Keratinocyte (primary cell): ENCODE measurements at regions not wholly inside any gene's neighbourhood (a gene's known extent, or its start where the extent isn't known, plus 50 kb on each side); places are given as distances from the start of the nearest gene placed in this dataset.
"Not testable (repeated sequence)": the region's sequence is repeated elsewhere in the genome, so short reads cannot be mapped to it uniquely, and the experiment has no call there.

Experiments used
- DNase-seq: peaks from one replicate; pipeline ENCODE4 v3.0.0-alpha.2; 2011; ENCODE audit warnings: low read depth, missing footprints, low spot score
- FAIRE-seq: peaks from 2 replicates; lab custom pipeline; 2011; peaks lifted over from hg19 to GRCh38; lab: Jason Lieb, UNC
- H2AFZ ChIP-seq: 2 replicates; pipeline ENCODE4 v1.6.0; 2012; ENCODE audit warnings: low read length, control low read depth, inconsistent platforms; ENCODE audit not compliant: control insufficient read depth
- H3K27ac ChIP-seq: 2 replicates; pipeline ENCODE4 v1.5.1; 2011; ENCODE audit warnings: low read length; ENCODE audit not compliant: control insufficient read depth, insufficient read depth
- H3K27me3 ChIP-seq: 3 replicates; pipeline ENCODE4 v1.6.0; 2011; ENCODE audit warnings: low read length; ENCODE audit not compliant: control insufficient read depth, insufficient read depth; ENCODE audit errors: extremely low read depth
- H3K36me3 ChIP-seq, 2 experiments: 2 replicates in 1 of 2; 3 replicates in 1 of 2; pipeline ENCODE4 v1.5.1; 2011; ENCODE audit warnings: low read length in 2 of 2, mild to moderate bottlenecking in 1 of 2; ENCODE audit not compliant: control insufficient read depth in 2 of 2, insufficient read depth in 2 of 2; ENCODE audit errors: extremely low read depth in 1 of 2
- H3K4me1 ChIP-seq: 3 replicates; pipeline ENCODE4 v1.5.1; 2011; ENCODE audit warnings: low read length; ENCODE audit not compliant: control insufficient read depth, insufficient read depth; ENCODE audit errors: extremely low read depth
- H3K4me2 ChIP-seq: 3 replicates; pipeline ENCODE4 v1.6.0; 2011; ENCODE audit warnings: low read depth, low read length; ENCODE audit not compliant: control insufficient read depth, insufficient read depth; ENCODE audit errors: extremely low read depth
- H3K4me3 ChIP-seq, 3 experiments: fragments of 200-600 bp in 1 of 3; sonication (generic) in 1 of 3; 2 replicates in 2 of 3; 3 replicates in 1 of 3; pipeline ENCODE4 v1.5.1; 2011 to 2016; ENCODE audit warnings: low read length in 3 of 3, mild to moderate bottlenecking in 3 of 3, control low read depth in 2 of 3, inconsistent platforms in 1 of 3, low read depth in 1 of 3, mixed read lengths in 1 of 3, mixed run types in 1 of 3, moderate library complexity in 1 of 3; ENCODE audit not compliant: control insufficient read depth in 2 of 3, insufficient read depth in 2 of 3; ENCODE audit errors: extremely low read depth in 1 of 3
- H3K79me2 ChIP-seq: 2 replicates; pipeline ENCODE4 v1.6.0; 2012; ENCODE audit warnings: low read length; ENCODE audit not compliant: control insufficient read depth, insufficient read depth
- H3K9ac ChIP-seq: 3 replicates; pipeline ENCODE4 v1.6.0; 2011; ENCODE audit warnings: low read length; ENCODE audit not compliant: control insufficient read depth, insufficient read depth; ENCODE audit errors: extremely low read depth
- H3K9me1 ChIP-seq: 3 replicates; pipeline ENCODE4 v1.6.0; 2011; ENCODE audit warnings: low read length; ENCODE audit not compliant: control insufficient read depth, insufficient read depth; ENCODE audit errors: extremely low read depth
- H3K9me3 ChIP-seq: 2 replicates; pipeline ENCODE4 v1.5.1; 2012; ENCODE audit warnings: low read depth, low read length; ENCODE audit not compliant: control insufficient read depth
- H4K20me1 ChIP-seq: 3 replicates; pipeline ENCODE4 v1.6.0; 2011; ENCODE audit warnings: low read length; ENCODE audit not compliant: control insufficient read depth, insufficient read depth; ENCODE audit errors: extremely low read depth
- EZH2 ChIP-seq: IDR thresholded peaks from one replicate; pipeline ENCODE4 v1.6.1; 2012; ENCODE audit warnings: inconsistent platforms, mild to moderate bottlenecking, low read length, moderate library complexity
- dilution Hi-C: fragments of 300-500 bp; cut with MboI; formaldehyde crosslinking; loops from one replicate; pipeline ENCODE4 v1.7.0; 2020; ENCODE audit warnings: low sequenced_read_pairs; ENCODE audit not compliant: extremely low pct_ligation_motif_present
- TF ChIP-seq, protein P1 (sequence below), 3 experiments: IDR thresholded peaks in 1 of 3; conservative IDR thresholded peaks in 1 of 3; optimal IDR thresholded peaks in 1 of 3; 2 replicates in 2 of 3; 3 replicates in 1 of 3; pipeline versions ENCODE3 to v1.5.1; 2011; ENCODE audit warnings: low read length in 3 of 3, mild to moderate bottlenecking in 3 of 3, moderate library complexity in 2 of 3, control low read depth in 1 of 3, inconsistent platforms in 1 of 3; ENCODE audit not compliant: insufficient read depth in 2 of 3; ENCODE audit errors: extremely low read depth in 1 of 3

DNA sequence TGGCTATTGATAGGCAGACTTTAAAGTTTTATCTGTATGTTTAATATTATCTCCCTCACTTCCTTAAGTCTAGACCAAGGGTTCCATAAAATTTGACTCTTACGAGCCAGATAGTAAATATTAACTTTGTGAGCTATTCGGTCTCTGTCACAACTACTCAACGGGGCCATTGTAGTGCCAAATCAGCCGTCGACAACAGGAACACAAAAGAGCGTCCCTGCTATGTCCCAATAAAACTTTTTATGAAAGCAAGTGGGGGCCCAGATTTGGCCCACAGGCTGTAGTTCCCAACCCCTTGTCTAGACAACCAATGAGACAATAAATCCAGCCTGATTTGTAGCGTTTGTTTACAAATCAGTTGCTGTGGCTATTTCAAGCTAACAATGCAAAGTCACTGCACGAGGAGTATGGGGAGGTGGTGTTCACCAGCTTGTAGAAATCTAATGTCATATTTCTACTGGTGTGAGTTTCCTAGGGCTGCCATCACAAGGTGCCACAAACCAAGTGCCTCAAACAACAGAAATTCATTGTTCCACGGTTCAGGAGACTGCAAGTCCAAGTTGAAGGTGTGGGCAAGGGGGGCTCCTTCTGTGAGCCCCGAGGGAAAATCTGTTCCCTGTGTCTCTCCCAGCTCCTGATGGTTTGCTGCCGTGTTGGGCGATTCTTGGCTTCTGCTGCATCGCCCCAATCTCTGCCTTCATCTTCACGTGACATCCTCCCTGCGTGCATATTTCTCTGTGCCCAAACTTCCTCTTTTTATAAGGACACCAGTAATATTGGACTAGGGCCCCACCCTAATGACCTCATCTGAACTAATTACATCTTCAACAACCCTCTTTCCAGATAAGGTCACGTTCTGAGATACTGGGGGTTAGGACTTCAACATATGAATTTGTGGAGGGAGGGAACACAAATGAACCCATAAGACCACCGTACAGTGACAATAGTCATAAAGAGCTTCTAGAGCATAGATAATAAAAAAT, 356.0 kb upstream of the JARID2 start:
- Histone ChIP-seq H3K79me2 (no peaks in the 10 kb centered on the region), H3K36me3 (no peaks in the 10 kb centered on the region), H3K4me1 (peaks cover 10% of the 10 kb centered on the region), H2AFZ (no peak overlapping the region), H3K4me3 (no peak overlapping the region), H3K9me1 (no peaks in the 10 kb centered on the region), H3K27ac (no peak overlapping the region), H3K27me3 (no peaks in the 10 kb centered on the region), H3K9me3 (no peaks in the 10 kb centered on the region), H3K4me2 (no peak overlapping the region), H3K9ac (no peak overlapping the region), H4K20me1 (no peaks in the 10 kb centered on the region)
- no peak for DNase-seq
- FAIRE-seq = no peak
- TF ChIP-seq, protein P1, sequence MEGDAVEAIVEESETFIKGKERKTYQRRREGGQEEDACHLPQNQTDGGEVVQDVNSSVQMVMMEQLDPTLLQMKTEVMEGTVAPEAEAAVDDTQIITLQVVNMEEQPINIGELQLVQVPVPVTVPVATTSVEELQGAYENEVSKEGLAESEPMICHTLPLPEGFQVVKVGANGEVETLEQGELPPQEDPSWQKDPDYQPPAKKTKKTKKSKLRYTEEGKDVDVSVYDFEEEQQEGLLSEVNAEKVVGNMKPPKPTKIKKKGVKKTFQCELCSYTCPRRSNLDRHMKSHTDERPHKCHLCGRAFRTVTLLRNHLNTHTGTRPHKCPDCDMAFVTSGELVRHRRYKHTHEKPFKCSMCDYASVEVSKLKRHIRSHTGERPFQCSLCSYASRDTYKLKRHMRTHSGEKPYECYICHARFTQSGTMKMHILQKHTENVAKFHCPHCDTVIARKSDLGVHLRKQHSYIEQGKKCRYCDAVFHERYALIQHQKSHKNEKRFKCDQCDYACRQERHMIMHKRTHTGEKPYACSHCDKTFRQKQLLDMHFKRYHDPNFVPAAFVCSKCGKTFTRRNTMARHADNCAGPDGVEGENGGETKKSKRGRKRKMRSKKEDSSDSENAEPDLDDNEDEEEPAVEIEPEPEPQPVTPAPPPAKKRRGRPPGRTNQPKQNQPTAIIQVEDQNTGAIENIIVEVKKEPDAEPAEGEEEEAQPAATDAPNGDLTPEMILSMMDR (optimal IDR thresholded peaks at IDR 0.05 in 1 of 3, IDR thresholded peaks at IDR 0.05 in 1 of 3, conservative IDR thresholded peaks at IDR 0.05 in 1 of 3; ENCODE audit: extremely low read depth in 1 of 3, insufficient read depth in 2 of 3, low read length in 3 of 3) = no peak
- no peak for TF ChIP-seq EZH2
- dilution Hi-C loops = no loop called here

DNA sequence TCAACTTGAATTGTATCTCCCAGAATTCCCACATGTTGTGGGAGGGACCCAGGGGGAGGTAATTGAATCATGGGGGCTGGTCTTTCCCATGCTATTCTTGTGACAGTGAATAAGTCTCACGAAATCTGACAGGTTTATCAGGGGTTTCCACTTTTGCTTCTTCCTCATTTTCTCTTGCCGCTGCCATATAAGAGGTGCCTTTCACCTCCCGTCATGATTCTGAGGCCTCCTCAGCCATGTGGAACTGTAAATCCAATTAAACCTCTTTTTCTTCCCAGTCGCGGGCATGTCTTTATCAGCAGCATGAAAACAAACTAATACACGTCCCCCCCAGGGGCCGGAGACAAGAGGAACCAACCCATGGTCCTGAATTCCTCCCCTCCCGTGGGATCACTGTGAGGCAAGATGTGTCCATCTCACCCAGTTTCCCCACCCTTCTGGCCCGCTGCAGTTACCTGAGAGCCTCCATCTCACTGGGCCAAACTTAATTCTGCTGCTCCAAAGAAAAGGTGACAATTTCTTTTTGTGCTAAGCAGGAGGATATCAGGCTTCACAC, 354.0 kb upstream of the JARID2 start:
- DNase-seq, dilution Hi-C loops, H3K9me3 ChIP-seq, H3K36me3 ChIP-seq, H3K4me1 ChIP-seq, H3K79me2 ChIP-seq, H3K9me1 ChIP-seq, H3K9ac ChIP-seq, H4K20me1 ChIP-seq, H3K4me2 ChIP-seq, FAIRE-seq, H3K27me3 ChIP-seq, H2AFZ ChIP-seq, H3K27ac ChIP-seq, H3K4me3 ChIP-seq: not testable (repeated sequence)
